ENCODE measurements at regions not wholly inside any gene's neighbourhood (a gene's known extent, or its start where the extent isn't known, plus 50 kb on each side); places are given as distances from the start of the nearest gene placed in this dataset.

GRCh38 chr1:232363008-232363407 is 266.9 kb downstream of the SIPA1L2 start:
- FAIRE-seq (no peak), DNase-seq (ENCODE audit: low read depth, low spot score) (no peak)
- Histone ChIP-seq H3K27ac (ENCODE audit: control insufficient read depth, insufficient read depth, low read length) (no peak overlapping the region), H3K79me2 (ENCODE audit: control insufficient read depth, insufficient read depth, low read length) (no peaks in the 10 kb centered on the region), H3K9me3 (ENCODE audit: control insufficient read depth, low read depth, low read length) (no peaks in the 10 kb centered on the region), H4K20me1 (ENCODE audit: control insufficient read depth, extremely low read depth, insufficient read depth, low read length) (no peaks in the 10 kb centered on the region), H3K9ac (ENCODE audit: control insufficient read depth, extremely low read depth, insufficient read depth, low read length) (no peak overlapping the region), H3K36me3 (ENCODE audit: control insufficient read depth in 2 of 2, extremely low read depth in 1 of 2, insufficient read depth in 2 of 2, low read length in 2 of 2) (no peaks in the 10 kb centered on the region), H3K27me3 (ENCODE audit: control insufficient read depth, extremely low read depth, insufficient read depth, low read length) (peaks cover under 1% of the 10 kb centered on the region), H3K4me1 (ENCODE audit: control insufficient read depth, extremely low read depth, insufficient read depth, low read length) (no peaks in the 10 kb centered on the region), H2AFZ (ENCODE audit: control insufficient read depth, low read length) (no peak overlapping the region), H3K9me1 (ENCODE audit: control insufficient read depth, extremely low read depth, insufficient read depth, low read length) (no peaks in the 10 kb centered on the region), H3K4me3 (ENCODE audit: control insufficient read depth in 2 of 3, extremely low read depth in 1 of 3, insufficient read depth in 2 of 3, low read depth in 1 of 3, low read length in 3 of 3) (no peak overlapping the region), H3K4me2 (ENCODE audit: control insufficient read depth, extremely low read depth, insufficient read depth, low read depth, low read length) (no peak overlapping the region)
- no peak for TF ChIP-seq EZH2 (IDR thresholded peaks at IDR 0.05; ENCODE audit: low read length)
- TF ChIP-seq CTCF (optimal IDR thresholded peaks at IDR 0.05 in 1 of 3, IDR thresholded peaks at IDR 0.05 in 1 of 3, conservative IDR thresholded peaks at IDR 0.05 in 1 of 3; ENCODE audit: extremely low read depth in 1 of 3, insufficient read depth in 2 of 3, low read length in 3 of 3) = no peak
- dilution Hi-C loops (cut with MboI; ENCODE audit: extremely low pct_ligation_motif_present, low sequenced_read_pairs) = no loop called here

- no peaks in the 10 kb centered on the region for H3K9me1 ChIP-seq (ENCODE audit: control insufficient read depth, extremely low read depth, insufficient read depth, low read length)
- H3K36me3 ChIP-seq (ENCODE audit: control insufficient read depth in 2 of 2, extremely low read depth in 1 of 2, insufficient read depth in 2 of 2, low read length in 2 of 2) = no peaks in the 10 kb centered on the region
- H3K4me3 ChIP-seq (ENCODE audit: control insufficient read depth in 2 of 3, extremely low read depth in 1 of 3, insufficient read depth in 2 of 3, low read depth in 1 of 3, low read length in 3 of 3) = no peak overlapping the region
- no peaks in the 10 kb centered on the region for H3K4me1 ChIP-seq (ENCODE audit: control insufficient read depth, extremely low read depth, insufficient read depth, low read length)
- H3K27ac ChIP-seq (ENCODE audit: control insufficient read depth, insufficient read depth, low read length) = no peak overlapping the region
- dilution Hi-C loops (cut with MboI; ENCODE audit: extremely low pct_ligation_motif_present, low sequenced_read_pairs) = no loop called here
- H2AFZ ChIP-seq (ENCODE audit: control insufficient read depth, low read length) = no peak overlapping the region
- DNase-seq (ENCODE audit: low read depth, low spot score) (no peak), FAIRE-seq (no peak)
- H3K4me2 ChIP-seq (ENCODE audit: control insufficient read depth, extremely low read depth, insufficient read depth, low read depth, low read length) = no peak overlapping the region
- TF ChIP-seq EZH2 (IDR thresholded peaks at IDR 0.05; ENCODE audit: low read length) (no peak), CTCF (optimal IDR thresholded peaks at IDR 0.05 in 1 of 3, IDR thresholded peaks at IDR 0.05 in 1 of 3, conservative IDR thresholded peaks at IDR 0.05 in 1 of 3; ENCODE audit: extremely low read depth in 1 of 3, insufficient read depth in 2 of 3, low read length in 3 of 3) (no peak)
- no peaks in the 10 kb centered on the region for H3K79me2 ChIP-seq (ENCODE audit: control insufficient read depth, insufficient read depth, low read length)
- H3K27me3 ChIP-seq (ENCODE audit: control insufficient read depth, extremely low read depth, insufficient read depth, low read length) = peaks cover 11% of the 10 kb centered on the region
- no peak overlapping the region for H3K9ac ChIP-seq (ENCODE audit: control insufficient read depth, extremely low read depth, insufficient read depth, low read length)
- no peaks in the 10 kb centered on the region for H3K9me3 ChIP-seq (ENCODE audit: control insufficient read depth, low read depth, low read length)
- H4K20me1 ChIP-seq (ENCODE audit: control insufficient read depth, extremely low read depth, insufficient read depth, low read length) = no peaks in the 10 kb centered on the region
Observed at GRCh38 chr1:232357416-232357815, 272.5 kb downstream of the SIPA1L2 start.

Measured in keratinocyte (primary cell).